SK-N-SH (cell line): ENCODE measurements at regions not wholly inside any gene's neighbourhood (a gene's known extent, or its start where the extent isn't known, plus 50 kb on each side); places are given as distances from the start of the nearest gene placed in this dataset.

Source experiments
- CTCF ChIA-PET: fragments of 300-600, 350-600 bp; formaldehyde crosslinking; extraction: SDS; loops from one replicate; lab custom pipeline; 2021; lab: Yijun Ruan, JAX
- POLR2A ChIA-PET: fragments of 350-600 bp; sonication (Branson Sonifier 250); formaldehyde crosslinking; extraction: SDS; loops from one replicate; lab custom pipeline; 2020; ENCODE audit warnings: antibody characterized with exemption, inconsistent platforms; lab: Yijun Ruan, JAX
- DNase-seq: peaks from one replicate; pipeline ENCODE4 v3.0.0; 2012
- H2AFZ ChIP-seq: fragments of 200-600 bp; sonication (generic); 2 replicates; pipeline ENCODE4 v1.8.1; 2016; ENCODE audit warnings: antibody characterized with exemption, mild to moderate bottlenecking, low read depth
- H3F3A ChIP-seq: fragments of 200-600 bp; sonication (generic); replicated peaks from 2 replicates; pipeline ENCODE3; 2016; ENCODE audit warnings: antibody characterized with exemption, mild to moderate bottlenecking; ENCODE audit not compliant: insufficient read depth
- H3K27ac ChIP-seq, 2 experiments: fragments of 200-500 bp in 1 of 2; fragments of 200-600 bp in 1 of 2; sonication (Bioruptor generic) in 1 of 2; sonication (generic), shearing (Covaris generic) in 1 of 2; 2 replicates each; pipeline versions ENCODE4 v1.5.1 to v1.6.1; 2014 to 2016; ENCODE audit warnings: low read depth in 2 of 2, inconsistent platforms in 1 of 2, low read length in 1 of 2, mild to moderate bottlenecking in 1 of 2, mixed read lengths in 1 of 2
- H3K27me3 ChIP-seq: fragments of 200-600 bp; sonication (generic), shearing (Covaris generic); 2 replicates; pipeline ENCODE4 v1.6.1; 2016; ENCODE audit warnings: mixed run types; ENCODE audit not compliant: insufficient read depth
- H3K36me3 ChIP-seq, 2 experiments: fragments of 200-500 bp in 1 of 2; fragments of 200-600 bp in 1 of 2; sonication (Bioruptor generic) in 1 of 2; sonication (generic) in 1 of 2; replicated peaks in 1 of 2; 2 replicates each; pipeline versions ENCODE3 to v1.5.1; 2014 to 2016; ENCODE audit warnings: low read length in 1 of 2, mild to moderate bottlenecking in 1 of 2; ENCODE audit not compliant: insufficient read depth in 2 of 2, control insufficient read depth in 1 of 2
- H3K4me1 ChIP-seq, 2 experiments: fragments of 200-500 bp in 1 of 2; fragments of 200-600 bp in 1 of 2; sonication (Bioruptor generic) in 1 of 2; sonication (generic), shearing (Covaris generic) in 1 of 2; 2 replicates each; pipeline versions ENCODE4 v1.5.1 to v1.6.1; 2014 to 2016; ENCODE audit warnings: low read depth in 1 of 2, low read length in 1 of 2, mixed run types in 1 of 2; ENCODE audit not compliant: insufficient read depth in 2 of 2, control insufficient read depth in 1 of 2
- H3K4me2 ChIP-seq: fragments of 200-600 bp; sonication (generic), shearing (Covaris generic); 2 replicates; pipeline ENCODE4 v1.6.1; 2017; ENCODE audit warnings: mixed run types
- H3K4me3 ChIP-seq, 2 experiments: fragments of 200-500 bp in 1 of 2; fragments of 200-600 bp in 1 of 2; sonication (Bioruptor generic) in 1 of 2; sonication (generic), shearing (Covaris generic) in 1 of 2; 2 replicates each; pipeline versions ENCODE4 v1.5.1 to v1.8.1; 2014 to 2016; ENCODE audit warnings: low read depth in 2 of 2, inconsistent platforms in 1 of 2, low read length in 1 of 2, mild to moderate bottlenecking in 1 of 2, mixed read lengths in 1 of 2, moderate library complexity in 1 of 2
- H3K79me2 ChIP-seq: fragments of 200-600 bp; sonication (generic); 2 replicates; pipeline ENCODE4 v1.8.1; 2017; ENCODE audit warnings: mild to moderate bottlenecking; ENCODE audit not compliant: insufficient read depth
- H3K9ac ChIP-seq: fragments of 200-600 bp; sonication (generic); 2 replicates; pipeline ENCODE4 v1.6.1; 2017; ENCODE audit warnings: mixed run types
- H3K9me2 ChIP-seq: fragments of 200-600 bp; sonication (generic); 2 replicates; pipeline ENCODE4 v1.6.1; 2017; ENCODE audit warnings: mixed run types
- H3K9me3 ChIP-seq: fragments of 200-600 bp; sonication (generic); 2 replicates; pipeline ENCODE4 v1.6.1; 2017; ENCODE audit warnings: mixed run types, mild to moderate bottlenecking, moderate library complexity
- H4K20me1 ChIP-seq: fragments of 200-600 bp; sonication (generic); 2 replicates; pipeline ENCODE4 v1.6.1; 2017; ENCODE audit warnings: mild to moderate bottlenecking, mixed run types; ENCODE audit not compliant: insufficient read depth
- CHD2 ChIP-seq: fragments of 150-350 bp; IDR thresholded peaks from 2 replicates; pipeline ENCODE4 v1.6.1; 2018; ENCODE audit warnings: low read length; ENCODE audit not compliant: partially characterized antibody
- EZH2phosphoT487 ChIP-seq: fragments of 200-600 bp; sonication (generic); IDR thresholded peaks from 2 replicates; pipeline ENCODE4 v1.6.1; 2017; ENCODE audit warnings: low read depth, mixed run types, mild to moderate bottlenecking, antibody characterized with exemption, moderate library complexity, borderline replicate concordance
- FOXJ3 ChIP-seq: sonication (generic); formaldehyde crosslinking; IDR thresholded peaks from 2 replicates; pipeline ENCODE4 v1.5.1; 2020; ENCODE audit warnings: mild to moderate bottlenecking, missing genetic modification reagents
- FOXM1 ChIP-seq: IDR thresholded peaks from 2 replicates; pipeline ENCODE4 v1.4.0; 2012; ENCODE audit warnings: low read depth, mild to moderate bottlenecking
- GABPA ChIP-seq: IDR thresholded peaks from 2 replicates; pipeline ENCODE4 v1.4.0; 2012; ENCODE audit warnings: low read depth, mild to moderate bottlenecking
- GATA2 ChIP-seq: sonication (generic); formaldehyde crosslinking; IDR thresholded peaks from 2 replicates; pipeline ENCODE4 v1.5.0; 2020; ENCODE audit warnings: mild to moderate bottlenecking, missing genetic modification reagents
- MXI1 ChIP-seq: IDR thresholded peaks from 2 replicates; pipeline ENCODE4 v1.6.1; 2012; ENCODE audit warnings: mild to moderate bottlenecking, low read depth, low read length, improper control_type of control experiment
- NRF1 ChIP-seq: IDR thresholded peaks from 2 replicates; pipeline ENCODE4 v1.6.1; 2012; ENCODE audit warnings: low read depth, mild to moderate bottlenecking, low read length
- POLR2AphosphoS5 ChIP-seq: IDR thresholded peaks from 2 replicates; pipeline ENCODE4 v1.6.1; 2012; ENCODE audit warnings: low read depth, low read length
- RAD21 ChIP-seq: IDR thresholded peaks from 2 replicates; pipeline ENCODE4 v1.6.1; 2012; ENCODE audit warnings: mild to moderate bottlenecking, low read length
- RCOR1 ChIP-seq: fragments of 150-350 bp; IDR thresholded peaks from 2 replicates; pipeline ENCODE4 v1.6.1; 2017; ENCODE audit warnings: antibody characterized with exemption, low read length
- RFX5 ChIP-seq: IDR thresholded peaks from 2 replicates; pipeline ENCODE4 v1.6.1; 2012; ENCODE audit warnings: mild to moderate bottlenecking, improper control_type of control experiment, low read length
- RXRA ChIP-seq: IDR thresholded peaks from 2 replicates; pipeline ENCODE4 v1.4.0; 2012; ENCODE audit warnings: low read depth, mild to moderate bottlenecking, borderline replicate concordance
- SMC3 ChIP-seq: IDR thresholded peaks from 2 replicates; pipeline ENCODE4 v1.6.1; 2012; ENCODE audit warnings: low read depth, low read length, improper control_type of control experiment
- TAF1 ChIP-seq: IDR thresholded peaks from 2 replicates; pipeline ENCODE4 v1.6.1; 2012; ENCODE audit warnings: low read depth, mild to moderate bottlenecking, low read length, moderate library complexity, borderline replicate concordance
- TCF12 ChIP-seq: IDR thresholded peaks from 2 replicates; pipeline ENCODE4 v1.4.0; 2012
- TEAD4 ChIP-seq: IDR thresholded peaks from 2 replicates; pipeline ENCODE4 v1.4.0; 2012; ENCODE audit warnings: mild to moderate bottlenecking, borderline replicate concordance; ENCODE audit not compliant: insufficient read depth
- YY1 ChIP-seq: IDR thresholded peaks from 2 replicates; pipeline ENCODE4 v1.4.0; 2012; ENCODE audit warnings: low read depth, mild to moderate bottlenecking
- WGBS: methylation state at CpG from one replicate; pipeline ENCODE4 v1.1.6; 2017; ENCODE audit warnings: low lambda C conversion rate; 5-methylcytosine and 5-hydroxymethylcytosine counted together
- TF ChIP-seq, protein P1 (sequence below): fragments of 200-600 bp; sonication (generic); IDR thresholded peaks from 2 replicates; pipeline ENCODE4 v1.6.1; 2017; ENCODE audit warnings: antibody characterized with exemption, mild to moderate bottlenecking, moderate library complexity
- TF ChIP-seq, protein P2 (sequence below): IDR thresholded peaks from 2 replicates; pipeline ENCODE4 v1.4.0; 2012; ENCODE audit warnings: low read depth, borderline replicate concordance
- TF ChIP-seq, protein P3 (sequence below): fragments of 150-350 bp; IDR thresholded peaks from 2 replicates; pipeline ENCODE4 v1.6.1; 2016; ENCODE audit warnings: mild to moderate bottlenecking, low read depth, low read length

DNA sequence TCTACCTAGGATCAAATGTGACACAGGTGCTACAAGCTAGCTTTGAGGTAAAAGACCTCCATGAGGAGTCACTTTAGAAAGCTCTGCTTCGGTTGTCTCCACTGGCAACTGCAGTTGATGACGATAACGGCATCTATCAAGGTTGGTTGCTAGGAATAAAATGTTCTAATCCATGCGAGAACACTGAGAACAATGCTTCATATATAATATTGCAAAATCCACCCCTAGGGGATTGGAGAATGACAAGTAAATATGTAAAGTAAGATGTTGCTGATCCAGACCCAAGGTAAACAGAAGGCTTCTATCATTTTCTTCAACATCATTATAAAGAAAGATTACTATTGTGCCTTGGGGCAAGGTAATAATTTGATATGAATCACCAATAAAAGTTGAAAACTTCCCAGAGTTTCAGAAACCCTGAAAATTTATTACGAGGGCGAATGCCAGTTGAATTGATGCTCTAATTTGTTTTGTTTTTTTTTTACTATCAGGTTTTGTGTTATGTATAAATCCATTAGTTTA, 1003.4 kb downstream of the CDH18 start (continued):
- TF ChIP-seq, protein P1, sequence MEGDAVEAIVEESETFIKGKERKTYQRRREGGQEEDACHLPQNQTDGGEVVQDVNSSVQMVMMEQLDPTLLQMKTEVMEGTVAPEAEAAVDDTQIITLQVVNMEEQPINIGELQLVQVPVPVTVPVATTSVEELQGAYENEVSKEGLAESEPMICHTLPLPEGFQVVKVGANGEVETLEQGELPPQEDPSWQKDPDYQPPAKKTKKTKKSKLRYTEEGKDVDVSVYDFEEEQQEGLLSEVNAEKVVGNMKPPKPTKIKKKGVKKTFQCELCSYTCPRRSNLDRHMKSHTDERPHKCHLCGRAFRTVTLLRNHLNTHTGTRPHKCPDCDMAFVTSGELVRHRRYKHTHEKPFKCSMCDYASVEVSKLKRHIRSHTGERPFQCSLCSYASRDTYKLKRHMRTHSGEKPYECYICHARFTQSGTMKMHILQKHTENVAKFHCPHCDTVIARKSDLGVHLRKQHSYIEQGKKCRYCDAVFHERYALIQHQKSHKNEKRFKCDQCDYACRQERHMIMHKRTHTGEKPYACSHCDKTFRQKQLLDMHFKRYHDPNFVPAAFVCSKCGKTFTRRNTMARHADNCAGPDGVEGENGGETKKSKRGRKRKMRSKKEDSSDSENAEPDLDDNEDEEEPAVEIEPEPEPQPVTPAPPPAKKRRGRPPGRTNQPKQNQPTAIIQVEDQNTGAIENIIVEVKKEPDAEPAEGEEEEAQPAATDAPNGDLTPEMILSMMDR = no peak
- TF ChIP-seq TAF1 = no peak
- TF ChIP-seq MXI1 = no peak
- TF ChIP-seq NRF1 = no peak
- TF ChIP-seq CHD2 = no peak
- TF ChIP-seq, all 33 proteins: peak for 0

DNA sequence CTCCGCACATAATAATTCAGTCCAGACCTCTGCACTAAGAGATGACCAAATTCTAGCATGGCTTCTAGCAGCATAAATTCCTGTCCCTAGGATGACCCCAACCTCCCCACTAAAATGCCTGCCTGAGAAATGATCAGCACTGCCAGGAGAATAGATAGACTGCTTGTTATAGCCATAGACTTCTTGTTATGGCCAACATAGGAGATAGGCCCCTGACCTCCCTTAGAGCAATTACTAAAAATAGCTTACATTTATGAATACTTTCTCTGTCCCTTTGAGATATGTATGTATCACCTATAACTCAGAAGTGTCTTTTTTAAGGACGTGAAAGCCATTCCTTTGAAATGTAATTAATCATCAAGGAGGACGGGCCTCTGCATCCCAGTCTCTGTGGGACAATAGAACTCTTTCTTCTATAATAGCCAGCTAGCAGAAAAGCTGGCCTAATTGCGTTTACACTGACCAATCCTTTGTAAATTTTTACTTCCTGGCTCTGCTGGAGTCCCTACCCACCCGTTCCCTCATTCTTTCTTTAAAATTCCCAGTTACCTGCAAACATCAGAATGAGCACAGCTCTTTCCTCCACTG, 1002.7 kb downstream of the CDH18 start:
- Histone ChIP-seq H3K36me3 (no peaks in the 10 kb centered on the region), H2AFZ (no peak overlapping the region), H3K4me2 (no peak overlapping the region), H3K4me3 (no peak overlapping the region), H3K27ac (no peak overlapping the region), H4K20me1 (no peaks in the 10 kb centered on the region), H3K4me1 (no peaks in the 10 kb centered on the region), H3K9me3 (no peaks in the 10 kb centered on the region), H3K9ac (no peak overlapping the region), H3K79me2 (no peaks in the 10 kb centered on the region), H3F3A (no peaks in the 10 kb centered on the region), H3K27me3 (no peaks in the 10 kb centered on the region), H3K9me2 (no peaks in the 10 kb centered on the region)
- WGBS = 18% methylated on average over 5 of the region's 5 CpGs
- TF ChIP-seq TAF1 = no peak
- no peak for TF ChIP-seq NRF1
- TF ChIP-seq YY1 = no peak
- TF ChIP-seq RFX5 = no peak
- TF ChIP-seq RXRA = no peak
- TF ChIP-seq CHD2 = no peak
- TF ChIP-seq FOXM1 = no peak
- no peak for TF ChIP-seq TCF12
- TF ChIP-seq, protein P2, sequence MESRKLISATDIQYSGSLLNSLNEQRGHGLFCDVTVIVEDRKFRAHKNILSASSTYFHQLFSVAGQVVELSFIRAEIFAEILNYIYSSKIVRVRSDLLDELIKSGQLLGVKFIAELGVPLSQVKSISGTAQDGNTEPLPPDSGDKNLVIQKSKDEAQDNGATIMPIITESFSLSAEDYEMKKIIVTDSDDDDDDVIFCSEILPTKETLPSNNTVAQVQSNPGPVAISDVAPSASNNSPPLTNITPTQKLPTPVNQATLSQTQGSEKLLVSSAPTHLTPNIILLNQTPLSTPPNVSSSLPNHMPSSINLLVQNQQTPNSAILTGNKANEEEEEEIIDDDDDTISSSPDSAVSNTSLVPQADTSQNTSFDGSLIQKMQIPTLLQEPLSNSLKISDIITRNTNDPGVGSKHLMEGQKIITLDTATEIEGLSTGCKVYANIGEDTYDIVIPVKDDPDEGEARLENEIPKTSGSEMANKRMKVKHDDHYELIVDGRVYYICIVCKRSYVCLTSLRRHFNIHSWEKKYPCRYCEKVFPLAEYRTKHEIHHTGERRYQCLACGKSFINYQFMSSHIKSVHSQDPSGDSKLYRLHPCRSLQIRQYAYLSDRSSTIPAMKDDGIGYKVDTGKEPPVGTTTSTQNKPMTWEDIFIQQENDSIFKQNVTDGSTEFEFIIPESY = no peak
- TF ChIP-seq GABPA = no peak
- no peak for TF ChIP-seq RAD21
- TF ChIP-seq POLR2AphosphoS5 = no peak
- no peak for TF ChIP-seq RCOR1
- no peak for TF ChIP-seq FOXJ3 (CRISPR knock-in tag)
- no peak for TF ChIP-seq GATA2 (CRISPR knock-in tag)
- no peak for TF ChIP-seq EZH2phosphoT487
- no peak for TF ChIP-seq TEAD4
- TF ChIP-seq, protein P3, sequence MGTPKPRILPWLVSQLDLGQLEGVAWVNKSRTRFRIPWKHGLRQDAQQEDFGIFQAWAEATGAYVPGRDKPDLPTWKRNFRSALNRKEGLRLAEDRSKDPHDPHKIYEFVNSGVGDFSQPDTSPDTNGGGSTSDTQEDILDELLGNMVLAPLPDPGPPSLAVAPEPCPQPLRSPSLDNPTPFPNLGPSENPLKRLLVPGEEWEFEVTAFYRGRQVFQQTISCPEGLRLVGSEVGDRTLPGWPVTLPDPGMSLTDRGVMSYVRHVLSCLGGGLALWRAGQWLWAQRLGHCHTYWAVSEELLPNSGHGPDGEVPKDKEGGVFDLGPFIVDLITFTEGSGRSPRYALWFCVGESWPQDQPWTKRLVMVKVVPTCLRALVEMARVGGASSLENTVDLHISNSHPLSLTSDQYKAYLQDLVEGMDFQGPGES = no peak
- TF ChIP-seq SMC3 = no peak
- ChIA-PET CTCF (no interaction called here), POLR2A (no interaction called here)
- DNase-seq = no peak
